GM06990 (cell line): ENCODE measurements at regions not wholly inside any gene's neighbourhood (a gene's known extent, or its start where the extent isn't known, plus 50 kb on each side); places are given as distances from the start of the nearest gene placed in this dataset.

Experiments used
- DNase-seq: peaks from one replicate; pipeline ENCODE4 v3.0.0-alpha.2; 2011; ENCODE audit not compliant: insufficient read length; ENCODE audit errors: extremely low read depth
- H3K27me3 ChIP-seq: replicated peaks from 2 replicates; pipeline ENCODE4 v1.6.0; 2011; ENCODE audit warnings: low read length; ENCODE audit not compliant: control insufficient read depth, insufficient read depth
- H3K36me3 ChIP-seq: 2 replicates; pipeline ENCODE4 v1.5.1; 2011; ENCODE audit warnings: low read length; ENCODE audit not compliant: control insufficient read depth, insufficient read depth
- H3K4me3 ChIP-seq: replicated peaks from 2 replicates; pipeline ENCODE4 v1.5.1; 2011; ENCODE audit warnings: low read depth, mild to moderate bottlenecking, control low read depth, low read length
- CTCF ChIP-seq: IDR thresholded peaks from 2 replicates; pipeline ENCODE4 v1.5.1; 2011; ENCODE audit warnings: low read length, control low read depth, mild to moderate bottlenecking, inconsistent platforms; ENCODE audit not compliant: insufficient read depth, poor library complexity, severe bottlenecking

- TF ChIP-seq CTCF: no peak
- no peak for DNase-seq
- Histone ChIP-seq H3K36me3 (no peaks in the 10 kb centered on the region), H3K4me3 (no peak overlapping the region), H3K27me3 (no peaks in the 10 kb centered on the region)
Measured at GRCh38 chr12:63038713-63039100, 103.8 kb upstream of the PPM1H start.

GRCh38 chr12:63037746-63038712, 103.1 kb upstream of the PPM1H start:
- TF ChIP-seq CTCF: no peak
- no peaks in the 10 kb centered on the region for H3K36me3 ChIP-seq
- no peaks in the 10 kb centered on the region for H3K27me3 ChIP-seq
- no peak for DNase-seq
- H3K4me3 ChIP-seq: no peak overlapping the region

DNA sequence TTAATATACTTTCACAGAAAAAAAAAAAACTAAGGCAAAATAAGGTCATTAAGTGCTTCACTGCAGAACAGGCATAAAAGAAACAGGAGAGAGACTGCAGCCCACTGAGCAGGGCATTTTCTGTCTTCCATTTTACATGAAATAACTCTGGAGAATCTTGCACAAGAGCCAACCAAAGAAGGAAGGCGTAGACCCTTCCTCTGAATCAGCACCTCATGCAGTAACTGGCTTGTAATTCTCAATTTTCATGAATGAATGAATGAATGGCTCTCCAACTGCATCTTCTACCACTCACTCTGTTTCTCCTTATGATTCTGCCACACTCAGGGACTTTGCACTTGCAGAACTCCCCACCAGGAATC, 102.0 kb upstream of the PPM1H start:
- H3K27me3 ChIP-seq: no peaks in the 10 kb centered on the region
- no peak overlapping the region for H3K4me3 ChIP-seq
- no peaks in the 10 kb centered on the region for H3K36me3 ChIP-seq
- no peak for TF ChIP-seq CTCF
- DNase-seq: no peak

- DNase-seq: no peak
- TF ChIP-seq CTCF: no peak
- Histone ChIP-seq H3K36me3 (no peaks in the 10 kb centered on the region), H3K4me3 (no peak overlapping the region), H3K27me3 (no peaks in the 10 kb centered on the region)
Measured at GRCh38 chr12:63036216-63036973, 101.4 kb upstream of the PPM1H start.

DNA sequence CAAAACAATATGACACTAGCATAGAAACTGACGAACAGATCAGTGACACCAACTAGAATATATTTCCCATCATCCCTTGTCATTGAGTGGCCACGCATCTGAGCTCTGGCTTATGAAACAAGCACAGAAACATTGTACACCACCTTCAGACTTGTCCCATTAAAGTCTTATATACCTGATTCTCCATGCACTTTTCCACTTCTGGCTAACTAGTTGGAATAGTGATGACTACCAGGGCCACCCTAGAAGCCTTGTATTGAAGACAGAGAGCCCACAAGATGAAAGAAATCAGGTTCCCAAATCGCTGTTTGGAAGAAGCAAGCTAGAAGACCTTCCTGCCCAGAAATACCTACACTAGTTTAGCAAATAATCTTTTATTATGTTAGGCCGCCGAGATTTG, 99.7 kb upstream of the PPM1H start:
- Histone ChIP-seq H3K36me3 (no peaks in the 10 kb centered on the region), H3K4me3 (no peak overlapping the region), H3K27me3 (no peaks in the 10 kb centered on the region)
- TF ChIP-seq CTCF: no peak
- DNase-seq: no peak
